Subcutaneous abdominal adipose tissue (tissue), 5 donors: ENCODE measurements at regions not wholly inside any gene's neighbourhood (a gene's known extent, or its start where the extent isn't known, plus 50 kb on each side); places are given as distances from the start of the nearest gene placed in this dataset.
"Not testable (repeated sequence)": the region's sequence is repeated elsewhere in the genome, so short reads cannot be mapped to it uniquely, and the experiment has no call there.

Experiments
- H3K27ac ChIP-seq: one replicate; pipeline ENCODE4 v1.7.0; 2013; ENCODE audit warnings: low read depth, mild to moderate bottlenecking, inconsistent platforms, low read length, moderate library complexity
- H3K27me3 ChIP-seq, 5 donors: one replicate each; pipeline ENCODE4 v1.7.0; 2013; ENCODE audit warnings: low read length in 5 of 5, inconsistent platforms in 1 of 5; ENCODE audit not compliant: control insufficient read depth in 5 of 5, insufficient read depth in 4 of 5
- H3K36me3 ChIP-seq, 5 donors: one replicate each; pipeline ENCODE4 v1.7.0; 2013; ENCODE audit warnings: low read length in 5 of 5; ENCODE audit not compliant: control insufficient read depth in 5 of 5, insufficient read depth in 5 of 5
- H3K4me1 ChIP-seq, 5 donors: one replicate each; pipeline ENCODE4 v1.7.0; 2013; ENCODE audit warnings: low read length in 5 of 5, mild to moderate bottlenecking in 3 of 5, moderate library complexity in 1 of 5; ENCODE audit not compliant: control insufficient read depth in 5 of 5, insufficient read depth in 5 of 5
- H3K4me3 ChIP-seq, 5 donors: one replicate each; pipeline ENCODE4 v1.7.0; 2013; ENCODE audit warnings: low read length in 5 of 5, low read depth in 1 of 5
- H3K9ac ChIP-seq, 5 donors: one replicate each; pipeline ENCODE4 v1.7.0; 2013; ENCODE audit warnings: low read length in 5 of 5, mild to moderate bottlenecking in 4 of 5, moderate library complexity in 3 of 5
- H3K9me3 ChIP-seq, 5 donors: one replicate each; pipeline ENCODE4 v1.7.0; 2013; ENCODE audit warnings: low read length in 5 of 5; ENCODE audit not compliant: control insufficient read depth in 5 of 5
- donor health status: healthy.
- donor health status: healthy.
- donor health status: healthy.
- donor health status: healthy.
- donor health status: healthy.

DNA sequence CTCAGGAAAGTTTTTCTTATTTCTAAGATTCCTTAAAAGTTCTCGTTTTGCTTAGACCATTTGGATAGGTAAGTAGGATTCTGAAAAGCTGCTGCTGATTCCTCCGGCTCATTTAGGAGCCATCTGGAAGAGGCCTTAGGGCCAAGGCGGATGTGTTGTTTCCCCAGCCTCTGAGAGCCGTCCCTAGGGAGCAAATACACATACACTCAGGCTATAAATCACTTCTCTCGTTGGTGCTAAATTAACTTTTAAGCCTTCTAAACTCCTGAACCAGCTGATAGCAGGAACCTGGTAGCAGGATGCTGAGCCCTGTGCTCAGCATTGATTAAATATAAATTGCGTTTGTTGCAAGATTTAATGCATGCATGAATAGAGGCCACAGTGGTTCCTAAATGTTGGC lies 109.8 kb downstream of the ADCYAP1 start:
- Histone ChIP-seq H3K9me3 (no peaks in the 10 kb centered on the region), H3K27ac (no peak overlapping the region), H3K27me3 (no peaks in the 10 kb centered on the region), H3K9ac (no peak overlapping the region), H3K36me3 (no peaks in the 10 kb centered on the region), H3K4me1 (peaks cover 0 to 44% (median 38%) of the 10 kb centered on the region in 5 donors), H3K4me3 (no peak overlapping the region)

DNA sequence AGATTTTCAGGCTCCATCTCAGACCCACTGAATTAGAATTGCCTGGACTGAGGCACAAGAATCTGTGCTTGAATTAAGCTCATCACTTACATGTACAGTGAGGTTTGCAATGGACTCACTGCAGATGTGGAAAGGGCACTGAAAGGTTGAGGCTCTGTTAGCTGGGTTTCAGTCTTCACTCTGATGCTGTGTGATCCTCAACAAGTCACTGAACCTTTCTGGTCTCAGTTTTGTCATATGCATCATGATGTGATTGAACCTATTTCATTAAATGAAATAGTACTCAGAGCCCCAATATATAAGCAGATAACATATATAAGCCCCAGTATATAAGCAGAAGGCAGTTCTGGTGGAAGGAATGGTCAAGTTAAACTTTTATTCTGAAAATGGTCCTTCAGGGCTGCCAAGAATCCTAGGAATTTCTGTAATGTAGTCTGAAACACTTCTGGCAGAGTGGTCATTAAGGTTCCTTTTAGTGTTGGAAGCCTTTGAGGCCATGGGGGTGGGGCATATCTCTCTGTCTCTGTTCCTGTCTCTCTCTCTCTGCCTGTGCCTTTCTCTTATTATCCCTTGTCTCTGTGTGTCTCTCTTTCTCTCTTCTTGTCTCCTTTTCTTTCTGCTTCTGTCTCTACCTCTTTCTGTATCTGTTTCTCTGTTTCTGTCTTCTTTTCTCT lies 110.4 kb downstream of the ADCYAP1 start:
- Histone ChIP-seq H3K27me3 (no peaks in the 10 kb centered on the region), H3K9ac (no peak overlapping the region), H3K4me3 (no peak overlapping the region), H3K4me1 (peaks cover 0 to 44% (median 38%) of the 10 kb centered on the region in 5 donors), H3K27ac (no peak overlapping the region), H3K36me3 (no peaks in the 10 kb centered on the region), H3K9me3 (no peaks in the 10 kb centered on the region)

DNA sequence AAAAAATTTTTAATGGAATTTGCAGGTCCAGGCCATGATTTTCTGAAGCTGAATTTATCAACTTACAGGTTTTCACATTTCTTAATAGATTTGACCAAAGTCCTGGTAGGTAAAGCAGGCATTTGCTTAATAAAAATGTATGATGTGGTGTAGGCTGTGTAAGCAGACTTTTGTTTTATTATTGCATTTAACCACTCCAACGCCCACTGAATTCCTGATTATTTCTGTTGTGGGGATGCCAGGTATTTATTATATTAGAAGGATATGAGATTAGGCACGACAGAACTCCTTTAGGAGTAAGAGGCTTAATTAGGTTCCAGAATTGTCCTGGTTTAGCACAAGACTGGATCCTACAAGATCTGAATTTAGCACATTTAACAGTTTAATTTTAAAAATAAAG lies 111.1 kb downstream of the ADCYAP1 start:
- Histone ChIP-seq H3K4me3 (no peak overlapping the region), H3K27ac (no peak overlapping the region), H3K4me1 (peaks cover 0 to 44% (median 38%) of the 10 kb centered on the region in 5 donors), H3K9me3 (no peaks in the 10 kb centered on the region), H3K27me3 (no peaks in the 10 kb centered on the region), H3K9ac (no peak overlapping the region), H3K36me3 (no peaks in the 10 kb centered on the region)

DNA sequence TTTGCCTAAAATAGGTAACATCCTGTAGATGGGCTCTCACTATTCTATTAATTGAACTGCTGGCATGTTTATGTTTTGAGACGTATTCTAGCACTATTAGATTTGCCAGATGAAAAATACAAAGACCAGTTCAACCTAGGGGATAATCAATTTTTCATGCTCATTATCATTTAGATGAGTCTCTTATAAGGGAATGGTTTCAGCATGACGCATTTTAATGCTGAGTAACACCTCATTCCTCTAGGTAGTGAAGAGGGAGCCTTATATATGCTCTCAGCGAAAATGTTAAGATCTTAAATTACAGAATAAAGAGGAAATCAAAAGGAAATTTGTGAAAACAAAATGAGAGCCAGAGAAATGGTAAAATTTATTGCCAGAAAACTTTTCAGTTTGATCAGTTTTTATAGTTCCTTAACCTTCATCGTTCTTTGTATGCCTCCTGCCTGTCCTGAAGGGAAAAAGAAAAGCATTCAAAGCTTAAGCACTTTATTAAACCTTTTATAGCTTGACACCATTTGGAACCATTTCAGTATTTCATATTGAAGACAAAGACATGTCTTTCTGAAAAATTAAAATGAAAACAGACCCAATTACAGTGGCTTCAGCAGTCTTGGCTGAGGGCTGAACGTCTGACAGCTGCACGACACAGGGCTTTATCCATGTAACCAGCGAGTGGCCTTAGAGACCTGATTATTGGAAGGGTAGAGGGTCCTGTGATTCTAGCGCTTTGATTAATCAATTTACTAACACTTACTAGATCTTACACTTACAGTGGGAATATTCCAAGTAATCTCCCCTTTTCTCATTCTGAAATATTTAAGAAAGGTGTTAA lies 112.8 kb downstream of the ADCYAP1 start:
- Histone ChIP-seq H3K4me1 (peaks cover 0 to 42% (median 38%) of the 10 kb centered on the region in 5 donors), H3K9me3 (no peaks in the 10 kb centered on the region), H3K36me3 (no peaks in the 10 kb centered on the region), H3K27ac (no peak overlapping the region), H3K27me3 (no peaks in the 10 kb centered on the region), H3K4me3 (no peak overlapping the region), H3K9ac (no peak overlapping the region)

DNA sequence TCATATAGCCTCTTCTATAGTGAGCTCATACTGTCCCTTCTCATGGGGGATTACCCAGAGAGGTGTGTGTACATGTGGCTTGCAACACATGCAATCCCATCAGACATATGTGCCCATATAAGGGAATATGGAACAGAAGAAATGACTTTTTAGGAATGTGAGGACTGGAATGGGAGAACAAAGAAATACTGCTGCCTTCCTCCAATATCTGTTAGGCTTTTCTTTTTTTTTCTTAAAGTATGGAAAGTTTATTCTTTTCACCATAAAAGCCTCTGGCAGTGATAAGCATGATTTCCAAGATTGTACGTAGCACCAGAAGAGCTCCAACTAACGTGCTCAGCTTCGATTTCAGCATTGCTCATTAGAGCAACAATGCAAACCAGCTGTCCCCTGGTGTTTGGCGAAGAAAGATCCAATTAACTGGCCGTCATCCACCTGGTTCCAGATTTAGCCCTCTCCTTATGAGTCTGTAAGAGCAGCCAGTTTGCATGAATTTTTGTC lies 113.6 kb downstream of the ADCYAP1 start:
- H3K36me3 ChIP-seq, result no peaks in the 10 kb centered on the region
- no peak overlapping the region for H3K9ac ChIP-seq
- H3K4me1 ChIP-seq, result peaks cover 0 to 42% (median 38%) of the 10 kb centered on the region in 5 donors
- H3K27ac ChIP-seq, result no peak overlapping the region
- H3K4me3 ChIP-seq, result no peak overlapping the region
- H3K9me3 ChIP-seq, result no peaks in the 10 kb centered on the region
- H3K27me3 ChIP-seq, result no peaks in the 10 kb centered on the region

DNA sequence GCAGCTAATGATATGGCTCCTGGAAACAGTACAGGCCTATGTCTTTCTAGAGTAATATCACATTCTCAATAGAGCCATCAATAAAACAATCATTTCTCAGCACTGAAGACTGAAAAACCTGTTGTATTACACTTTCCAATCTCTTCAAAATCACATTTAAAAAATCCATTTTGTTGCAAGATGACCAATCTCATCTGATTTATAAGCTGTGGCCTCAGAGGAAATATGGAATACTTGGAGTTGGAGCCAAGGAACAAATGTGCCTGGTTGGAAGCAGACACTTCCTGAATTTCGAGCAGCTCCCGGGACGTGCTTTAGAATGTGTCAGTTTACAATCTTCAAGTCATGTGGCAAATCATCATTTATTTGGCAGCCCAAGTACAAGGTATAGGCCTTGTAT lies 114.5 kb downstream of the ADCYAP1 start:
- H3K4me1 ChIP-seq, result peaks cover 0 to 38% (median 34%) of the 10 kb centered on the region in 5 donors
- no peaks in the 10 kb centered on the region for H3K9me3 ChIP-seq
- no peak overlapping the region for H3K9ac ChIP-seq
- H3K4me3 ChIP-seq, result no peak overlapping the region
- no peak overlapping the region for H3K27ac ChIP-seq
- H3K27me3 ChIP-seq, result no peaks in the 10 kb centered on the region
- H3K36me3 ChIP-seq, result no peaks in the 10 kb centered on the region

DNA sequence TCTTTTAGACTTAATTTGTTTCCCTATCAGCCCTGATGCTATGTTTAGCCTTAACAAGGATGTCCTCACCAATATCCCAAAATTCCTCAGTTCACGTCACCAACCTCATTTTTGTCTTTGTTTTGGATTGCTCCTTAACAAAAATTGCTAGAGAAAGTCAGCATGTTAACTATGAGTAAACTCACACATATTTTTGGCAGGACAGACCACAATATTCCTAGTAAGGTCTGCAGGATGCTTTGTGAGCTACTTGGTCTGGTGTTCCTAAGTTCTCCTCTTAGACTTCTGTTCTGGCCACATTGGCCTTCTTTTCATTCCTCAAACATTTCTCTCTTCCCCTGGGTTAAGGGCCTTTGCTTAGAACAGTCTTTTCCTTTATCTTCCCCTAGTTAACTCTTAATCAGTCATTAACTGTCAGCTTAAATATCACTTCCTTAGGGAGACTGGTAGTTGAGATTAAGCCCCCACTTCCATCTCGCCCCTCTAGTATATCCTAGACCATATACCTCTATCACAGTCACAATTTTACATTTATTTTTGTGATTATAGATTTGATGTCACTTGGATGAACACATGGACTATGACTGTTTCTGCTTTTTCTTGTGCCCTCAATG lies 116.2 kb downstream of the ADCYAP1 start:
- Histone ChIP-seq H3K9ac (no peak overlapping the region), H3K4me1 (peaks cover 0 to 22% (median 18%) of the 10 kb centered on the region in 5 donors), H3K9me3 (no peaks in the 10 kb centered on the region), H3K27ac (no peak overlapping the region), H3K27me3 (no peaks in the 10 kb centered on the region), H3K36me3 (no peaks in the 10 kb centered on the region), H3K4me3 (no peak overlapping the region)

DNA sequence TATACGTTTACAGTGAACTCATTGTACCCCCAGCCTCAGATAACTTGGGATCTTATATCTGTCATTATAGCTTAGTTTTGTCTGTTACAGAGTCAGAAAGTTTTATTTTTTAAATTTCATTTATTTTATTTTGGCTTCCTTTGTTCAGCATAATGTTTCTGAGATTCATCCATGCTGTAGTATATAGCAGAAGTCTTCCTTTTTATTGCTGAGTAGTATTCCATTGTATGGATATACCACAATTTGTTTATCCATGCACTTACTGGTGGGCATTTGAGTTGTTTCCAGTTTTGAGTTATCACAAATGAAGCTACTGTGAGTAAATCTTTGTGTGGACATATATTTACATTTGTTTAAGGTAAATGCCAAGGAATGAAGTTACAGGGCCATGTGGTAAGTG lies 122.3 kb downstream of the ADCYAP1 start:
- H3K9ac ChIP-seq, result no peak overlapping the region
- H3K36me3 ChIP-seq, result no peaks in the 10 kb centered on the region
- H3K27ac ChIP-seq, result no peak overlapping the region
- H3K9me3 ChIP-seq, result peaks cover 0 to 9% (median 6%) of the 10 kb centered on the region in 5 donors
- H3K4me1 ChIP-seq, result no peaks in the 10 kb centered on the region
- no peak overlapping the region for H3K4me3 ChIP-seq
- no peaks in the 10 kb centered on the region for H3K27me3 ChIP-seq

DNA sequence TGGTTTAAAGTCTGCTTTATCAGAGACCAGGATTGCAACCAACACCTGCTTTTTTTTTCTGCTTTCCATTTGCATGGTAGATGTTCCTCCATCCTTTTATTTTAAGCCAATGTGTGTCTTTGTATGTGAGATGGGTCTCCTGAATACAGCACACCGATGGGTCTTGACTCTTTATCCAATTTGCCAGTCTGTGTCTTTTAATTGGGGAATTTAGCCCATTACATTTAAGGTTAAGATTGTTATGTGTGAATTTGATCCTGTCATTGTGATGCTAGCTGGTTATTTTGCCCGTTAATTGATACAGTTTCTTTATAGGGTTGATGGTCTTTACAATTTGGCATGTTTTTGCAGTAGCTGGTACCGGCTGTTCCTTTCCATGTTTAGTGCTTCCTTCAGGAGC lies 128.4 kb downstream of the ADCYAP1 start:
- H3K9ac ChIP-seq, H3K27me3 ChIP-seq, H3K9me3 ChIP-seq, H3K4me1 ChIP-seq, H3K27ac ChIP-seq, H3K36me3 ChIP-seq, H3K4me3 ChIP-seq: not testable (repeated sequence)

DNA sequence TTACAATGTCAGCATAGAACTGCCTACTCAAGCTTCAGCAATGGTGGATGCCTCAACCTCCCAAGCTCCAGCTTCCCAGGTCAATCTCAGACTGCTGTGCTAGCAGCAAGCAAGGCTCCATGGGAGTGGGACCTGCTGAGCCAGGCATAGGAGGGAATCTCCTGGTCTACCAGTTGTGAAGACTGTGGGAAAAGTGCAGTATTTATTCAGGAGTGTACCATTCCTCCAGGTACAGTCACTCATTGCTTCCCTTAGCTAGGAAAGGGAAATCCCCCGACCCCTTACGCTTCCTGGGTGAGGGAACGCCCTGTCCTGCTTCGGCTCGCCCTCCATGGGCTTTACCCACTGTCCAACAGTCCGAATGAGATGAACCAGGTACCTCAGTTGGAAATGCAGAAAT lies 130.3 kb downstream of the ADCYAP1 start:
- Histone ChIP-seq H3K4me1 (no peaks in the 10 kb centered on the region), H3K27me3 (no peaks in the 10 kb centered on the region), H3K9me3 (peaks cover 0 to 2% (median 0%) of the 10 kb centered on the region in 5 donors), H3K4me3 (no peak overlapping the region), H3K27ac (no peak overlapping the region), H3K36me3 (no peaks in the 10 kb centered on the region), H3K9ac (no peak overlapping the region)
